ENCODE measurements at regions not wholly inside any gene's neighbourhood (a gene's known extent, or its start where the extent isn't known, plus 50 kb on each side); places are given as distances from the start of the nearest gene placed in this dataset.

- no peak for TF ChIP-seq CTCF (IDR thresholded peaks at IDR 0.05 in 4 of 5, conservative IDR thresholded peaks at IDR 0.05 in 1 of 5)
- TF ChIP-seq POLR2A (IDR thresholded peaks at IDR 0.05): no peak
These were observed 145.0 kb upstream of the GAP43 start for GRCh38 chr3:115478359-115478758.
